ENCODE measurements at regions not wholly inside any gene's neighbourhood (a gene's known extent, or its start where the extent isn't known, plus 50 kb on each side); places are given as distances from the start of the nearest gene placed in this dataset.
"Not testable (repeated sequence)": the region's sequence is repeated elsewhere in the genome, so short reads cannot be mapped to it uniquely, and the experiment has no call there.

DNA sequence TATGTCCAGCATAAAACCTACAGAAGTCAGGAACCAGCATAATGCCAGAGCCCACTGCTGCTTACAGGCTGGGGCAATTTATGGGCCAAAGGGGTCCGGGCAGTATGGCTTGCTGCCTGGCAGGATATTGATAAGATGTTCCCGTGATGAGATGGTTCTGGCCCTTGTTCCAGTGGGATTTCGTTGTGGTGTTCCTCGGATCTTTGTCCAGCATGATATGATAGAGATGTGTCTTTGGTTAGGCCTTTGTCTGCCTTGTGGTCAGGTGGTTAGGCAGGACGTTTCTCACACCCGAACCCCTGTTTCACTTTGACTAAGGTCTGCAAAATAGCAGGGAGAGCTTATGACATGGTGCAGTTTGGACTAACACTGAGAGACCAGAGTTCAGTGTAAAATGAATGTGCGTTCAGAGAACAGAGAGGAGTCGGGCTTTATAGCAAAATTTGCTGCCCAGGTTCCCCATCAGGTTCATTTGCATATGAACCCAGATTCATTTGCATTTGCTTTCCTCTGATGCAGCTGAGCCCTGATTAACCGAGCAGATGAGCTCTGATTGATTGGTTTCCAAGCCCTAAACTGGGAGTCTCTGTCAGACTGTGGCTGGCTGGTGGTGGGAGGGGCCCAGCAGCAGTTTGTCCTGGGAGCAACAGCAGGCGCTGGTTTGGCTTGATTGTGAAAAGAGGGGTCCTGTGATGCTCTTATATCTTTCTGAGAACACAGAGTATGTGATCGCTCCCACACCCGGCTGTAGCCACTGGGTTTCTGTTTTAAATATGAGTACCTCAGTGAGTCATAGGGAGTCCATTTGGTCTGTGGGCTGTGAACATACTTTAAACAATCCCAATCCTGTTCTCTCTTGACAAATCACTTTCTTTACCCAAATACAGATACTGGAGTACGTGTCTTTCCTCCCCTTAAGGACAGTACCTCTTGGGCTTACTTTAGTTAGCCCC is 156.3 kb upstream of the PZP start:
- peak; percentile 77 for DNase-seq

- no peak for DNase-seq
These were observed 154.9 kb upstream of the PZP start for GRCh38 chr12:9363145-9363544.

- DNase-seq, result no peak
These were observed 153.7 kb upstream of the PZP start for GRCh38 chr12:9361879-9362326.

DNA sequence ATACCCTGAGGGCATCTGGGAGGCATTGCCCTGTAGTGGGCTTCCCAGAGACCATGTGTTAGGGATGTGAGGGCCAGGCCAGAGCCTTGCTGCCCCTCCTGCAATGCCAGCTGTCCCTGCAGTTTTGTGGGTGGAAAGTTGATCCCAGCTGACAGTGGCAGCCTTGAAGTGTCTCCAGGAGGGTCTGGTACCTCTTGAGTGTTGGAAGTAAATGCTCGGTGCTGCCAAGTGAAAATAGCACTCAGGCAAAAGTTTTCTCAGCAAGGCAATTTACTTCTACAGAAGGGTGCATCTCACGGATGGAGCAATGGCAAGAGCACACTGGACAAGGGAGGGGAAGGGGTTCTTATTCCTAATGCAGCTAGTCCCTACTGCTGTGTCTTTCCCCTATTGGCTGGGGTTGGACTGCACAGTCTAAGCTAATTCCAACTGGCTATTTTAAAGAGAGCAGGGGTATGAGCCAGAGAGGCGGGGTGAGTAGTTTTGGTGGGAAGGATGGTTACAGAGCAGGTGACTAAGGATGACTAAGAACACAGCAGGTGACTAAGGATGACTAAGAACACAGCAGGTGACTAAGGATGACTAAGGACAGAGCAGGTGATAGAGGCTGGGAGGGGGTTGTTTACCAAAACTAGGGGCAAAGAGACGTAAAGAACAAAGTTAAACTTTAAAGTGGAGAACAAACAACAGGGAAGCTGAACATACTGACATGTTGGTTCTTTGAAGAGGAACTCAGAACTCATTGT is 146.0 kb upstream of the PZP start:
- DNase-seq, result not testable (repeated sequence)

GRCh38 chr12:9351136-9351535 is 142.9 kb upstream of the PZP start:
- no peak for DNase-seq

DNA sequence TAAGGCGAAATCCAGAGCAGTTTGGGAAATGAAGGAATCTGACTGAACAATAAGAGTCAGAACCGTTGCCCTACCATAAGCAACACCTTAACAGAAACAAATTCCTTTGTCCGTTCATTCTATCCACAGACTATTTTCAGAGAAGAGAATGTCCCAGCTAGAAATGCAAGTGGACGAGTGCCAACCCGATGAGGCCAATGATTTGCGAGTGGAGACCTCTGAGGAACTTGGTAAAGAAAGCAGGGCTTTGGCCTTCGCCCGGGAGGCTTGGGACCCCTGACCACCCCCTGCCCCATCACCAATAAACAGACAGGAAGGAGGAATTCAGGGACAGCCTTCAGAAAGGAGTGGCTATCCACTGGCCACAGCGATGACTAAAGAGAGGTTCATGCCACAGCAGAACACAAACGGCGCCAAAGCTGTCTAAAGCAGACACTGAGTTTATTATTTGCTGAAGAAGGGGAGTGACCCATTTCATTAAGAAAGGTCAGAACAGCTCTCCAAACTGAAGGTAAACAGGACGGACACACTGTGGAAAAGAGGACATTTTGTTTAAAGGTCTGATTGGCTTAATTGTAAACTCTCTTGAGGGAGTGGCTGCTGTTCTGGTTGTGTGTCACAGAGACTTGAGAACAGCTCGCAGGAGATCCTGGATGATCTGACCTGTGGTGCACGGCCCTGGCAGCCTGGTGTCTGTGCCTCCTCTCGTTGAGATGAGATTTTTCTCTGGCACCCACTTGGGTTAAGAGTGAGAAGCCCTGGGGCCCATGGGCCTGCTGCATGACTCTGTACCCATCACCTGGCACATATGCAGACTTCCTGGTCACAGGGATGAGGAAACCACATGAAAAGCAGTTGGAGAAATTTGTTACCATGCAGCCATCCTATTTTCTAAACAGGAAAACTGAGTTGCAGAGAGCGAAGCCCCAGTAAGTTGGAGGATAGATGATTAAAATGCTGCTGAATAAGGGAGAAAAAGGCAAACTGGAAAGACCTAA is 142.0 kb upstream of the PZP start:
- no peak for DNase-seq

- DNase-seq, result no peak
These were observed 140.8 kb upstream of the PZP start for GRCh38 chr12:9348906-9349518.

DNA sequence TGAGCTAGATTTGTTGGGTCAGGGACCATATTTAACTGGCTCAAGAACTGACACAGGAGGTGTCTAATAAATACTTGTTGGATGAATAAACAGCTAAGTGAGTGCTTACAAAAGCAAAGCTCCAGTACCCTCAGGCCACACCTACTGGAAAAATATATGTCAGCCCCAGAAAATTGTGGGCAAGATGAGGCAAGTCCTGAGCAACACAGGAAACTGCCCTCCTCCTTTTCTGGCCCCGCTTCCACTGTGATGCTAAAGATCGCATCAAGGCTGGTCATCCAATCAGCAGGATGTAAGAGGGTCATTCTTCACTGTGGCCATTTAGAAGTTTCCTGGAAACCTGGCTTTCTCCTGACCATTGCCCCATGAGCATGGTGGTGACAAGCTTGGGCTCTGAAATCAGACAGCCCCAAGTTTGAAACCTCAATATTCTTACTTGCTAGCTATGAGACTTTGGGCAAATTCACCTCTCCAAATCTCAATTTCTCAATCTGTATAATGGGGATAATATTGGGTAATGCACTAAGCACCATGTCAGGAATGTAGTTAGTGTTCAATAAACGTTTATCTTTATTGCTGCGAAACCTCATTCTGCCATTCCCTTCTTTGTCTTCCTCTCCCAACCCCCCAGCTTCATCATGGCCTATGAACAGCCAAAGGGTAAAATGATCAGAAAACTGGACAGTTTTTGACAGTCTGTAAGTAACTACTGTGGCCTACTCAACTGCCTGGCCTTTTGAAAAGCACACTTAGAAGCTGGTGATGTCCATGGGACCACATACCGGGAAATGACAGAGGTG is 139.3 kb upstream of the PZP start:
- DNase-seq, result peak; percentile 50

DNA sequence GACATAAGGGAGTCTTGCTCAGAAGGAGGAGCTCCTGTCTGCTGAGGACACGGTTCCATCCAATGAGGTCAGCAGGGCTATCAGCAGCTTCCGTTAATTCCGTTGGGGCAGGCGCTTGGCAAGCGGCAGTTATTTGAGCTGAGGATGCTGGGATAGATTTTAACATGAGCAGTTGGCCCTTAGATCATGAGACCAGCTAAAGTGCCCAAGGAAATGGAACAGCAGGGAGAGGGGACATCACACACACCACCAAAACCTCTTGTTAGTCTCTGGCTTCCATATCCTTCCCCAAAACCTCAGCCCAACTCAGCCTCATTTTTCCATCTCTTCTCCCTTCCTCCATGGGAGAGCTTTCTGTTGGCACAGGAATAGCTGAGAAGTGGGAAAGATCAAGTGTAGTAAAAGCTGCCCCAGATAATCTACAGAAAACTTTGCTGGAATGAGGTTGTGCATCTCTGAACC is 138.7 kb upstream of the PZP start:
- no peak for DNase-seq

DNA sequence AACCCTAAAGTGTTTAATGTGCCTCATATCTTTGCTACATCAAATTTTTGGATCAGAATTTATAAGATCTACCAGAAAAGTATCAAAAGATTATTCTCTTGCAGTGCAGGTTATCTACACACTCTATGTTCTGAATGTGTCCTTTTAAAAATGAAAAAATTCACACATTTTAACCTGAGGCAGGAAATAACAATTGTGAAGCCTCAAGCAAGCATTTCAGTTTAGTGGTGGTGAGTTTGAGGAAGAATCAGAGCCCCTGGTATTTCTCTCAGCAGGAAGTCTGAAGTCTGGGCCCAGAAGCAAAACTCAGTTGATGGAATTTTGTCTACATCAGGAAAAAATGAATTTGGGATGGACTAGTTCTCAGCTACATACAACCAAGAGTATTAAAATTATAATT is 137.0 kb upstream of the PZP start:
- no peak for DNase-seq

DNA sequence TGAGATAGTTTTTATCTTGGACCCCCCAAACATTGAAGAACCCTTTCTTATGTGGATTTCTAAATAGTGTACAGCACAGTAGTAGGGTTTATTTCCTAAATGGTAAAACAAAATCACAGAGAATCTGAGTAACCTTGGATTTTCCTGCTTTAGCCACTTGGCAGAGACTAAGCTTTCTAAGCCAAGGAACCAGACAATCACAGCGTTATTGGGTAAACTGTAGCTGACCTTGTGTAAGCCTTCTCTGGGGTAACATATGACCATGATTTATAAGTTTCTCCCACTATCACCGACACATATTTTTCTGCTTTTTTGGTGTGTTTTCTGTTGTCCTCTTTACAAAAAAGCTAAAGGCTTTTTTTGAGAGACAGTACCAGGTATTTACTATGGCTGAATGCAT is 136.3 kb upstream of the PZP start:
- peak; percentile 21 for DNase-seq

DNA sequence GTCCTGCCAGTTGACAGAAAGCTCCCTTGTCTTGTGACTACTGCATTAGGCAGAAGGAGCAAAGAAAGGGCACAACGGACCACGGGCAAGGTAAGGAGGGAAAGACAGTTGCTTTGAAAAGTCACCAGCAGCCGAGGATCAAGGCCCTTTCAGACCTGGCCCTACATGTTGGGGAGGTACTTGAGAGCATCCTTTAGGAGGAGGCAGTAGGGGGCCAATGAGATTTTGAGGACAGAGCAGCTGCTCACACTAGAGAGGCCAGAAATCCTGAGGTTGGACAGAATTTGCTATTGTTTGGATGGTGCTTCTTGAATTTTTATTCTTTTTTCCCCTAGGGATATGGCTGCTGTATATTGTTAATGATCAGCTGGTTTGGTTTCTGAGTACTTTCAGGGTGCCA is 135.5 kb upstream of the PZP start:
- no peak for DNase-seq

GRCh38 chr12:9342614-9343353 is 134.6 kb upstream of the PZP start:
- no peak for DNase-seq

DNA sequence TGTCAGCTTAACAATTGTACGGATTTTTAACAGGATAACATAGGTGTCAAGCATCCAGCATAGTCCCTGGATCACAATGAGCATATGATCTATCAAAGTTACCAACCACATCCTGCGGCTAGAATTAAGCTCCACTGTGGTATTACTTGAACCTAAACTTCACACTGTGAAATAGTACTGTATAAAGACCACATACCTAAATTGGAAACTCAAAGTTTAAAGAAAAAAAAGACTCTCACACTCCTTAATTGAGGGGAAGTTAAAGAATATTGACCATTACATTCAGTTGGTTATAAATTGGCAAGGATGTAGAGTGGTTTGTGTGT is 133.0 kb upstream of the PZP start:
- DNase-seq, result no peak

DNA sequence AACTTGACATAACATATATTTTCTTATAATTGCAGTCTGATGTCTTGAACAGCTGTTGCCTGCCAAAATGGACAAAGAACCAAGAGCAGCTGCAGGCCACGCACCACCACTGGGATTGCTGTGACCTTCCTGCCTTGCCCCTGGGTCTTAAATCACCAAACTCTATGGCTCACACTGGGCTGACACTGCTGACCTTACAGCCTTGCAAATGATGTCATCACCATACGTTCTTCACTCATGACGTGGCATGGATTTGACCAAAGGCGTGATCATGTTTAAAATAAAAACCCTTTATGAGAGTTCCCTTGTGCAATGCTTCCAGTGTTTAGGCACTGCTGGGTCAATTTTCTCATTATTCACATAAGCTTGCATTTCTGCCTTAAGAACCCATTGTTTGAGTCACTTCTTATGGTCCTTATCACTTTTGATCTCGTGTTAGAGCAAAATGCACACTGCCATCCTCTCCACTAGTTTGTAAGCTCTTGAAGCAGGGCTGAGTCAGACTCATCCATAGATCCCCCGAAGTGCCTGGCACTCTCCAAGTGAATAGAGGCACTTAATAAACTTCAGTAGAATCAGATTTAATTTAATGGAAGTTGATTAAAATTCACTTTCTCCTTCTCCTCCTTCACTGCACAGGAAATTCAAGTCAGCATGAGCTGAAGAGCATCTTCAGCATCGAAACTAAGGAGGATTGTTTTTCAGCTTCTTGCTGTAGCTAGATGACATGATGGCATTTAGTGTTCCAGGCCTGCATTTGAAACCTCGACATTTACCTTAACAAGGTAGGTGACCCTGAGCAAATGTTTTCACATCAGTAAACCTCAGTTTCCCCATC is 132.4 kb upstream of the PZP start:
- DNase-seq, result peak; percentile 95

DNA sequence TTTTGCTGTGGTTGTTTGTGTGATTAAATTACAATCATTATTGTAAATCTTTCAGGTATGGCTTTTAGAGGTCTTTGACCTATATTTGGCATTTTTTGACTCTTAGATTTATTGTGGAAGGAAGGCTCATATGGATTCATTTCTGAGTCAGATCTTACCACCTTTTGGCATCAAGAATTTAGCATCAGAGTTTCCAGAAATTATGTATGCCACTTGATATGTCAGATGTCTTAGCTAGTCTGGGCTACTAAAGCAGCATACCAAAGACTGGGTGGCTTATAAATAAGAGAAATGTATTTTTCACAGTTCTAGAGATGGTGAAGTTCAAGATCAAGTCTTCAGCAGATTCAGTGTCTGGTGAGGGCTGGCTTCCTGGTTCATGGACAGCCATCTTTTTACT is 129.5 kb upstream of the PZP start:
- DNase-seq, result no peak

DNA sequence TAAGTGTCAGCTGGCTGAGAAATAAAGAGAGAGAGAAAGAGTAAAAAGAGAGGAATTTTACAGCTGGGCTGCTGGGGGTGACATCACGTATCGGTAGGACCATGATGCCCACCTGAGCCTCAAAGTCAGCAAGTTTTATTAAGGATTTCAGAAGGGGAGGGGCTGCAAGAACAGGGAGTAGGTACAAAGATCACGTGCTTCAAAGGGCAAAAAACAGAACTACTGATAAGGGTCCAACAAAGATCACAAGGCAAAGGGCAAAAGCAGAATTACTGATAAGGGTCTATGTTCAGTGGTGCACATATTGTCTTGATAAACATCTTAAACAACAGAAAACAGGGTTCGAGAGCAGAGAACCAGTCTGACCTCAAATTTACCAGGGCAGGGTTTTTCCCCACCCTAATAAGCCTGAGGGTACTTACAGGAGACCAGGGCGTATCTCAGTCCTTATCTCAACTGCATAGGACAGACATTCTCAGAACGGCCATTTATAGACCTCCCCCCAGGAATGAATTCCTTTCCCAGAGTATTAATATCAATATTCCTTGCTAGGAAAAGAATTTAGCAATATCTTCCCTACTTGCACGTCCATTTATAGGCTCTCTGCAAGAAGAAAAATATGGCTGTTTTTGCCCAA is 128.3 kb upstream of the PZP start:
- DNase-seq, result not testable (repeated sequence)

DNA sequence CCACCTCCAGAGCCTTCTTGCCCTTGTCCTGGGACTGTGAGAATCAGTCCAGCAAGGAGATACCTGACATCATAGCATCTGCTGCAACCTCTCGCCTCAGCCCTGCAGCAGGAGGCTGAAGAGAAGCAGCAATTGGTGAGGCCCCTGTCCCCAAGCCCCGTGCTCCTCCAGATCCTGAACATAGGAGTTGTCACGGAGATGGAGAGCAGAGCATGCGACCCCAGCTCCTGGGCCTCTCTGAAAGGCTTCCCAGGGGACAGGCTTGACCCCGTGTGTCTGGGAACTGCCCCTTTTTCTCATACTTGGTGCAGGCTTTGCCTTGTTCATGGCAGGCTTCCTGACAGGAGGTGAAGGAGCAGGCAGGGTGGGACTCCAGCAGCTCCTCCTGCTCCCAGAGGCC is 127.7 kb upstream of the PZP start:
- no peak for DNase-seq

- DNase-seq, result no peak
These were observed 126.8 kb upstream of the PZP start for GRCh38 chr12:9334964-9335363.

All from HCEC 1CT (cell line).